AG04449 (cell line): ENCODE measurements at regions not wholly inside any gene's neighbourhood (a gene's known extent, or its start where the extent isn't known, plus 50 kb on each side); places are given as distances from the start of the nearest gene placed in this dataset.

Experiments
- CTCF ChIA-PET: fragments of 350-600 bp; formaldehyde crosslinking; extraction: SDS; loops from one replicate; lab custom pipeline; 2021; ENCODE audit warnings: antibody characterized with exemption; lab: Yijun Ruan, JAX
- POLR2A ChIA-PET: fragments of 400-600, 350-600 bp; formaldehyde crosslinking; extraction: SDS; loops from one replicate; lab custom pipeline; 2020; ENCODE audit warnings: antibody characterized with exemption, inconsistent platforms; lab: Yijun Ruan, JAX
- DNase-seq: peaks from one replicate; pipeline ENCODE4 v3.0.0-alpha.2; 2010; ENCODE audit warnings: low read depth, low spot score
- H3K4me3 ChIP-seq: 2 replicates; pipeline ENCODE4 v1.5.1; 2011; ENCODE audit warnings: low read depth, mild to moderate bottlenecking, control low read depth, low read length
- TF ChIP-seq, protein P1 (sequence below): IDR thresholded peaks from one replicate; pipeline ENCODE4 v1.5.1; 2011; ENCODE audit warnings: mild to moderate bottlenecking, moderate library complexity, low read length, control low read depth, inconsistent platforms; ENCODE audit not compliant: insufficient read depth; ENCODE audit errors: missing control alignments

DNA sequence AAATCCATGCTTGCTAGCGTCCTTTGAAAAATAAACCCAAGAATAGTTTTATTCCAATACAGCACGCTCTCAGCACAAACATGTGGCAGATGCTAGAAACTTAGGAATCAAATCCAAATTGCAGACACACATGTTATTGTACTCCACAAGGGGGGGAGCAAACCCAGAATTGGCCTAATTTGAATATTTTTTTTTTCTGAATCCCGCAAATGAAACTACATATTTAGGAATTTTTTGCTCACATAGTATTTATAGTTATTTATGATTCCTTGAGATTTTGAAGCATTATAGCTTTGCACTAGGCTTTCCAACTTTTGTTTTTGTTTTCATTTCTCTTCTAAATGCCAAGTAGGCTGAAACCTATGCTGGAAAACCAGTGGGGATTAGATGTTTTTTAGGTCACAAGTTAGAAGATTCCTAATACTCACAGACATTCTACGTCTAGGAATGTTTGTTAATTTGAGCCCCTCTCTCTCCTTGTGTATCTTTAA is 59.3 kb upstream of the CDH11 start:
- ChIA-PET CTCF (no interaction called here), POLR2A (no interaction called here)
- no peak for DNase-seq
- H3K4me3 ChIP-seq: no peak overlapping the region
- TF ChIP-seq, protein P1, sequence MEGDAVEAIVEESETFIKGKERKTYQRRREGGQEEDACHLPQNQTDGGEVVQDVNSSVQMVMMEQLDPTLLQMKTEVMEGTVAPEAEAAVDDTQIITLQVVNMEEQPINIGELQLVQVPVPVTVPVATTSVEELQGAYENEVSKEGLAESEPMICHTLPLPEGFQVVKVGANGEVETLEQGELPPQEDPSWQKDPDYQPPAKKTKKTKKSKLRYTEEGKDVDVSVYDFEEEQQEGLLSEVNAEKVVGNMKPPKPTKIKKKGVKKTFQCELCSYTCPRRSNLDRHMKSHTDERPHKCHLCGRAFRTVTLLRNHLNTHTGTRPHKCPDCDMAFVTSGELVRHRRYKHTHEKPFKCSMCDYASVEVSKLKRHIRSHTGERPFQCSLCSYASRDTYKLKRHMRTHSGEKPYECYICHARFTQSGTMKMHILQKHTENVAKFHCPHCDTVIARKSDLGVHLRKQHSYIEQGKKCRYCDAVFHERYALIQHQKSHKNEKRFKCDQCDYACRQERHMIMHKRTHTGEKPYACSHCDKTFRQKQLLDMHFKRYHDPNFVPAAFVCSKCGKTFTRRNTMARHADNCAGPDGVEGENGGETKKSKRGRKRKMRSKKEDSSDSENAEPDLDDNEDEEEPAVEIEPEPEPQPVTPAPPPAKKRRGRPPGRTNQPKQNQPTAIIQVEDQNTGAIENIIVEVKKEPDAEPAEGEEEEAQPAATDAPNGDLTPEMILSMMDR: peak; percentile 1

- POLR2A ChIA-PET: interaction anchor here (1.2 kb wide), 1 partner anchor 57 kb away, joined by 3 read pairs; no protein-coding TSS in a partner anchor
- CTCF ChIA-PET: no interaction called here
- no peak for DNase-seq
- no peak overlapping the region for H3K4me3 ChIP-seq
- TF ChIP-seq, protein P1: no peak
Observed at GRCh38 chr16:65178151-65178550, 56.3 kb upstream of the CDH11 start.

DNA sequence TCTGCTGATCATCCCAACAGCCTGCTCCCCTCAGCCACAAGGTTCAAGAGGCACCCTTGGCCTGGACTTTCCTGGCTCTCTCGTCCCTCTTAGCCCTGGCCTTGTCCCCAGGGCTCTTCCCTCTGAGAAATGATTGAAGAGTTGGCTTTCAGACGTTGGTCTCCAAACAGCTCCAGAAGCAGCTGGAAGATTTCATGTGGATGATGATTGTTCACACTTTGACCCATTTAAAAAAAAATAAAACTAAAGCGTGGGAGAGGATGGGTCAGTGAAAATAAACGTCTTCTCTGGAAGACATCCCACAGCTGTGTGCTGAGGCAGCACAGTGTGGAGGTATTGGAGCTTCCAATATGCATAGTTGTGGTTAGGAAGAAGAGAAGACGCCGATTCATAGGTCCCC is 54.7 kb upstream of the CDH11 start:
- CTCF ChIA-PET: no interaction called here
- POLR2A ChIA-PET: interaction anchor here (0.7 to 1.1 kb wide), 4 partner anchors 14 to 77 kb away, joined by 3 to 4 read pairs (median 3); no protein-coding TSS in a partner anchor

DNA sequence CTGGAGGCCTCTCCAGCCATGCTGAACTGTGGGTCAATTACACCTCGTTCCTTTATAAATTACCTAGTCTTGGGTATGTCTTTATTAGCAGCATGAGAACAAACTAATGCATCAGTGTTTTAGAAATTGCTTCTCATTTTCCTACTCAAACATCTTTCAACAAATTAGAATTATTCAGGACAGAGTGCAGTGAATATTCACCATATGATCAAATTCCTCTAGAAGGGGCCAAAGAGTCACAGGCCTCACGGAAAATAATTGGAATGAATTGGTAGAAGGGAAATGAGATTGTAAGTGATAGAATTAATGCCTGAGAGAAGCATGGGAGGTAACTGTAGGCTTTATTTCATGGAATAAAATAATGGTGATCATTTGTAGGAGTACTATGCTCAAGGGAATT is 50.5 kb upstream of the CDH11 start:
- DNase-seq: no peak
- CTCF ChIA-PET: no interaction called here
- TF ChIP-seq, protein P1: no peak
- POLR2A ChIA-PET: no interaction called here
- no peak overlapping the region for H3K4me3 ChIP-seq

More for the DNA sequence above, 54.7 kb upstream of the CDH11 start:
- TF ChIP-seq, protein P1: no peak
- peak; percentile 54 for DNase-seq
- H3K4me3 ChIP-seq: no peak overlapping the region
